Neural cell (in vitro differentiated cells): ENCODE measurements at regions not wholly inside any gene's neighbourhood (a gene's known extent, or its start where the extent isn't known, plus 50 kb on each side); places are given as distances from the start of the nearest gene placed in this dataset.

Experiments used
- H2AFZ ChIP-seq: fragments of 200-600, 300-800 bp; sonication (generic), shearing (Covaris generic); 2 replicates; pipeline ENCODE4 v1.6.0; 2014; ENCODE audit warnings: low read depth, mild to moderate bottlenecking, antibody characterized with exemption, low read length, moderate library complexity
- H3F3A ChIP-seq: fragments of 200-600 bp; shearing (Covaris generic); 2 replicates; pipeline ENCODE4 v1.6.1; 2016; ENCODE audit warnings: mild to moderate bottlenecking, moderate library complexity, mixed read lengths, antibody characterized with exemption, low read length; ENCODE audit not compliant: insufficient read depth, poor library complexity, severe bottlenecking
- H3K27ac ChIP-seq: fragments of 200-600, 300-800 bp; sonication (generic), shearing (Covaris generic); 2 replicates; pipeline ENCODE4 v1.5.1; 2014; ENCODE audit warnings: mild to moderate bottlenecking, low read length, moderate library complexity
- H3K27me3 ChIP-seq: fragments of 300-800, 200-600 bp; sonication (generic), shearing (Covaris generic); 2 replicates; pipeline ENCODE4 v1.6.0; 2014; ENCODE audit warnings: mild to moderate bottlenecking, low read depth, low read length, moderate library complexity; ENCODE audit not compliant: insufficient read depth
- H3K36me3 ChIP-seq: fragments of 300-800, 200-600 bp; sonication (generic), shearing (Covaris generic); 2 replicates; pipeline ENCODE4 v1.5.1; 2014; ENCODE audit warnings: mild to moderate bottlenecking, antibody characterized with exemption, low read length, moderate library complexity; ENCODE audit not compliant: insufficient read depth
- H3K4me2 ChIP-seq: fragments of 300-800, 200-600 bp; sonication (generic), shearing (Covaris generic); 2 replicates; pipeline ENCODE4 v1.6.0; 2014; ENCODE audit warnings: mild to moderate bottlenecking, low read length
- H3K4me3 ChIP-seq: fragments of 300-800, 200-600 bp; sonication (generic), shearing (Covaris generic); 2 replicates; pipeline ENCODE4 v1.5.1; 2014; ENCODE audit warnings: mild to moderate bottlenecking, low read length, moderate library complexity
- H3K79me2 ChIP-seq: fragments of 200-600 bp; shearing (Covaris generic); replicated peaks from 2 replicates; pipeline ENCODE4 v1.6.0; 2014; ENCODE audit warnings: mild to moderate bottlenecking, low read length, moderate library complexity; ENCODE audit not compliant: insufficient read depth
- H3K9ac ChIP-seq: fragments of 300-800, 200-600 bp; sonication (generic), shearing (Covaris generic); 2 replicates; pipeline ENCODE4 v1.6.1; 2016; ENCODE audit warnings: mild to moderate bottlenecking, low read length, mixed read lengths
- H3K9me2 ChIP-seq: fragments of 200-600 bp; shearing (Covaris generic); 2 replicates; pipeline ENCODE4 v1.6.1; 2016; ENCODE audit warnings: mild to moderate bottlenecking, low read length, mixed read lengths; ENCODE audit not compliant: insufficient read depth
- H3K9me3 ChIP-seq: fragments of 200-600, 300-800 bp; sonication (generic), shearing (Covaris generic); 2 replicates; pipeline ENCODE4 v1.6.1; 2016; ENCODE audit warnings: mild to moderate bottlenecking, mixed run types, low read length, moderate library complexity, mixed read lengths
- H4K20me1 ChIP-seq: fragments of 200-600 bp; shearing (Covaris generic); 2 replicates; pipeline ENCODE4 v1.6.1; 2016; ENCODE audit warnings: mild to moderate bottlenecking, mixed run types; ENCODE audit not compliant: insufficient read depth
- CTCF ChIP-seq: fragments of 450-650 bp; IDR thresholded peaks from 2 replicates; pipeline ENCODE4 v1.5.1; 2014; ENCODE audit warnings: antibody characterized with exemption, mild to moderate bottlenecking, moderate library complexity; ENCODE audit not compliant: poor library complexity, severe bottlenecking
- EP300 ChIP-seq: fragments of 450-650 bp; conservative IDR thresholded peaks from 2 replicates; pipeline ENCODE4 v1.6.1; 2014; ENCODE audit warnings: antibody characterized with exemption, mild to moderate bottlenecking, moderate library complexity; ENCODE audit not compliant: poor library complexity, severe bottlenecking
- EZH2 ChIP-seq: fragments of 200-600, 300-800 bp; shearing (Covaris generic), sonication (generic); IDR thresholded peaks from 2 replicates; pipeline ENCODE4 v1.6.1; 2014; ENCODE audit warnings: antibody characterized with exemption, low read length, borderline replicate concordance, mild to moderate bottlenecking; ENCODE audit not compliant: insufficient read depth, poor library complexity, severe bottlenecking
- MXI1 ChIP-seq: fragments of 450-650 bp; conservative IDR thresholded peaks from 2 replicates; pipeline ENCODE4 v1.6.1; 2014; ENCODE audit warnings: antibody characterized with exemption, mild to moderate bottlenecking; ENCODE audit not compliant: poor library complexity, severe bottlenecking
- POLR2AphosphoS5 ChIP-seq: IDR thresholded peaks from 2 replicates; pipeline ENCODE4 v1.6.1; 2012
- RAD21 ChIP-seq: fragments of 450-650 bp; conservative IDR thresholded peaks from 2 replicates; pipeline ENCODE4 v1.6.1; 2014; ENCODE audit warnings: antibody characterized with exemption, mild to moderate bottlenecking, moderate library complexity
- REST ChIP-seq: IDR thresholded peaks from 2 replicates; pipeline ENCODE4 v1.6.1; 2012; ENCODE audit warnings: borderline replicate concordance
- SMC3 ChIP-seq: fragments of 450-650 bp; conservative IDR thresholded peaks from 2 replicates; pipeline ENCODE4 v1.6.1; 2014; ENCODE audit warnings: antibody characterized with exemption, mild to moderate bottlenecking, moderate library complexity; ENCODE audit not compliant: poor library complexity
- TAF1 ChIP-seq: IDR thresholded peaks from 2 replicates; pipeline ENCODE4 v1.6.1; 2012; ENCODE audit warnings: low read depth

- no peaks in the 10 kb centered on the region for H3K27me3 ChIP-seq
- no peaks in the 10 kb centered on the region for H3K9me3 ChIP-seq
- no peak overlapping the region for H3K9ac ChIP-seq
- no peaks in the 10 kb centered on the region for H3F3A ChIP-seq
- H3K4me3 ChIP-seq: no peak overlapping the region
- TF ChIP-seq SMC3 (no peak), MXI1 (no peak), EZH2 (no peak), TAF1 (no peak), CTCF (no peak), POLR2AphosphoS5 (no peak), REST (no peak)
- no peaks in the 10 kb centered on the region for H3K36me3 ChIP-seq
- no peaks in the 10 kb centered on the region for H4K20me1 ChIP-seq
- no peak overlapping the region for H3K4me2 ChIP-seq
- H3K79me2 ChIP-seq: no peaks in the 10 kb centered on the region
- H3K9me2 ChIP-seq: no peaks in the 10 kb centered on the region
- no peak overlapping the region for H3K27ac ChIP-seq
- H2AFZ ChIP-seq: no peak overlapping the region
Observed at GRCh38 chr17:77748436-77748835, 210.1 kb upstream of the TNRC6C start.

DNA sequence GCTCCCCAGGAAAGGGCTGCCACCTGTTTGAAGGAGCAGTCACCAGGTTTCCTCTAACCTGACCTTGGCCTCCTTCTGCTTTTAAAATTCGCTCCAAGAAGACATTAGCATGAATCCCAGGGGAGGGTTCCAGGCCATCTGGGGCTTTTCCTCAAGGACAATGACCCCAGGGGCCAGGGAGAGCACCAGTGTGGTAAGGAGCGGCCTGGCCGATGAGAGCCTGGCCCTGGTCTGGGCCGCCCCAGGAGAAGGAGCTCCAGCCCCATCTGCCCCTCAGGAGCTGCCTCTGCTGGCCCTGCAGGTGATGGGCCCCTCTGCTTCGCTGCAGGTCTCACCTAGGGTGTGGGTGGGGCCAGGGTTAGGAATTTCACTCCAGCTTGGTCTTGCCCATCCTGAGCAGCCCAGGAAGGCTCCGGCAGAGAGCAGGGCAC is 209.2 kb upstream of the TNRC6C start:
- H3K9me3 ChIP-seq: no peaks in the 10 kb centered on the region
- no peak overlapping the region for H3K9ac ChIP-seq
- no peak overlapping the region for H3K4me3 ChIP-seq
- H3K9me2 ChIP-seq: no peaks in the 10 kb centered on the region
- no peaks in the 10 kb centered on the region for H4K20me1 ChIP-seq
- no peaks in the 10 kb centered on the region for H3F3A ChIP-seq
- H2AFZ ChIP-seq: no peak overlapping the region
- TF ChIP-seq RAD21 (no peak), MXI1 (no peak), TAF1 (no peak), CTCF (no peak), EP300 (no peak), EZH2 (no peak), SMC3 (no peak), REST (no peak), POLR2AphosphoS5 (no peak)
- H3K4me2 ChIP-seq: no peak overlapping the region
- no peak overlapping the region for H3K27ac ChIP-seq
- H3K79me2 ChIP-seq: no peaks in the 10 kb centered on the region
- H3K36me3 ChIP-seq: no peaks in the 10 kb centered on the region
- no peaks in the 10 kb centered on the region for H3K27me3 ChIP-seq
